ENCODE measurements at regions not wholly inside any gene's neighbourhood (a gene's known extent, or its start where the extent isn't known, plus 50 kb on each side); places are given as distances from the start of the nearest gene placed in this dataset.

DNA sequence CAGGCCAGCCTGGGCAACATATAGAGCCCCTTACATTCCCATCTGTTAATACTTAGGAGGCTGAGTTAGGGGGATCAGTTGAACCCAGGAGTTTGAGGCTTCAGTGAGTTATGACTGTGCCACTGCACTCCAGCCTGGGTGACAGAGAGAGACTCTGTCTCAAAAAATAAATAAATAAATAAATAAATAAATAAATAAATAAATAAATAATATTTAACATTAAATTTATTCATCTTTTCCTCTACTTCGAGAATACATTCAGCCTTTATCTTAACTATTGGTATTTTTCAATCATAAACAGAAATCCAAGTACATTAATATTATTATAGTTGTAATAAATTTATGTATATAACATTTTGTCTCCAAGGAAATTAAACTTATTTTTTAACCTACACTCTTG is 1227.7 kb upstream of the GJE1 start:
- no peak for TF ChIP-seq POLR2A (IDR thresholded peaks at IDR 0.05)
- TF ChIP-seq, protein P1, sequence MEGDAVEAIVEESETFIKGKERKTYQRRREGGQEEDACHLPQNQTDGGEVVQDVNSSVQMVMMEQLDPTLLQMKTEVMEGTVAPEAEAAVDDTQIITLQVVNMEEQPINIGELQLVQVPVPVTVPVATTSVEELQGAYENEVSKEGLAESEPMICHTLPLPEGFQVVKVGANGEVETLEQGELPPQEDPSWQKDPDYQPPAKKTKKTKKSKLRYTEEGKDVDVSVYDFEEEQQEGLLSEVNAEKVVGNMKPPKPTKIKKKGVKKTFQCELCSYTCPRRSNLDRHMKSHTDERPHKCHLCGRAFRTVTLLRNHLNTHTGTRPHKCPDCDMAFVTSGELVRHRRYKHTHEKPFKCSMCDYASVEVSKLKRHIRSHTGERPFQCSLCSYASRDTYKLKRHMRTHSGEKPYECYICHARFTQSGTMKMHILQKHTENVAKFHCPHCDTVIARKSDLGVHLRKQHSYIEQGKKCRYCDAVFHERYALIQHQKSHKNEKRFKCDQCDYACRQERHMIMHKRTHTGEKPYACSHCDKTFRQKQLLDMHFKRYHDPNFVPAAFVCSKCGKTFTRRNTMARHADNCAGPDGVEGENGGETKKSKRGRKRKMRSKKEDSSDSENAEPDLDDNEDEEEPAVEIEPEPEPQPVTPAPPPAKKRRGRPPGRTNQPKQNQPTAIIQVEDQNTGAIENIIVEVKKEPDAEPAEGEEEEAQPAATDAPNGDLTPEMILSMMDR (IDR thresholded peaks at IDR 0.05) = no peak
